GF-D8 (cell line): ENCODE measurements at regions not wholly inside any gene's neighbourhood (a gene's known extent, or its start where the extent isn't known, plus 50 kb on each side); places are given as distances from the start of the nearest gene placed in this dataset.

ENCODE experiments used
- DNase-seq: peaks from one replicate; lab custom pipeline; 2025; lab: John Stamatoyannopoulos, UW

- DNase-seq = no peak
Measured at GRCh38 chr10:10777279-10777678, 240.4 kb upstream of the CELF2 start.

- DNase-seq = no peak
Measured at GRCh38 chr10:10777723-10778122, 239.9 kb upstream of the CELF2 start.

- no peak for DNase-seq
Measured at GRCh38 chr10:10778959-10779358, 238.7 kb upstream of the CELF2 start.

GRCh38 chr10:10779511-10779910 lies 238.2 kb upstream of the CELF2 start:
- no peak for DNase-seq

GRCh38 chr10:10780746-10781145 lies 236.9 kb upstream of the CELF2 start:
- DNase-seq = no peak

GRCh38 chr10:10782603-10783002 lies 235.1 kb upstream of the CELF2 start:
- no peak for DNase-seq

- DNase-seq = no peak
Measured at GRCh38 chr10:10785627-10786026, 232.0 kb upstream of the CELF2 start.

- DNase-seq = no peak
Measured at GRCh38 chr10:10786109-10787090, 231.3 kb upstream of the CELF2 start.

GRCh38 chr10:10787586-10787985 lies 230.1 kb upstream of the CELF2 start:
- DNase-seq = no peak

GRCh38 chr10:10788761-10789160 lies 228.9 kb upstream of the CELF2 start:
- DNase-seq = no peak

GRCh38 chr10:10791869-10792268 lies 225.8 kb upstream of the CELF2 start:
- no peak for DNase-seq

- no peak for DNase-seq
Measured at GRCh38 chr10:10792681-10793080, 225.0 kb upstream of the CELF2 start.

- DNase-seq = no peak
Measured at GRCh38 chr10:10794046-10794445, 223.6 kb upstream of the CELF2 start.

GRCh38 chr10:10794791-10795191 lies 222.9 kb upstream of the CELF2 start:
- DNase-seq = no peak

- no peak for DNase-seq
Measured at GRCh38 chr10:10796061-10796773, 221.5 kb upstream of the CELF2 start.

- no peak for DNase-seq
Measured at GRCh38 chr10:10796774-10797415, 220.8 kb upstream of the CELF2 start.

GRCh38 chr10:10797513-10797912 lies 220.2 kb upstream of the CELF2 start:
- DNase-seq = no peak

- no peak for DNase-seq
Measured at GRCh38 chr10:10798102-10798863, 219.4 kb upstream of the CELF2 start.

GRCh38 chr10:10798864-10799192 lies 218.8 kb upstream of the CELF2 start:
- no peak for DNase-seq

GRCh38 chr10:10800961-10801360 lies 216.7 kb upstream of the CELF2 start:
- no peak for DNase-seq

GRCh38 chr10:10803278-10803677 lies 214.4 kb upstream of the CELF2 start:
- DNase-seq = no peak

GRCh38 chr10:10804061-10804460 lies 213.6 kb upstream of the CELF2 start:
- no peak for DNase-seq
